HFFc6 (cell line): ENCODE measurements at regions not wholly inside any gene's neighbourhood (a gene's known extent, or its start where the extent isn't known, plus 50 kb on each side); places are given as distances from the start of the nearest gene placed in this dataset.
"Not testable (repeated sequence)": the region's sequence is repeated elsewhere in the genome, so short reads cannot be mapped to it uniquely, and the experiment has no call there.

ENCODE experiments used
- DNase-seq: peaks from one replicate; pipeline ENCODE4 v3.0.0-alpha.2; 2018
- H3K27ac Mint-ChIP-seq: 2 replicates; pipeline ENCODE4 v1.8.0; 2020; ENCODE audit warnings: mild to moderate bottlenecking, mixed read lengths
- H3K27me3 Mint-ChIP-seq: 2 replicates; pipeline ENCODE4 v1.8.0; 2021; ENCODE audit warnings: mild to moderate bottlenecking, moderate library complexity, mixed read lengths; ENCODE audit not compliant: insufficient read depth
- H3K36me3 Mint-ChIP-seq: 2 replicates; pipeline ENCODE4 v1.8.0; 2021; ENCODE audit warnings: low read depth, mixed read lengths
- H3K4me1 Mint-ChIP-seq: 2 replicates; pipeline ENCODE4 v1.8.0; 2020; ENCODE audit warnings: low read depth, mixed read lengths
- H3K4me3 Mint-ChIP-seq: 2 replicates; pipeline ENCODE4 v1.8.0; 2020; ENCODE audit warnings: mild to moderate bottlenecking, moderate library complexity, mixed read lengths
- H3K9me3 Mint-ChIP-seq: 2 replicates; pipeline ENCODE4 v1.8.0; 2020; ENCODE audit warnings: mild to moderate bottlenecking, mixed read lengths
- CTCF ChIP-seq: fragments of 200-600 bp; sonication (generic); IDR thresholded peaks from 2 replicates; pipeline ENCODE4 v1.5.0; 2021; ENCODE audit warnings: antibody characterized with exemption, mild to moderate bottlenecking

DNA sequence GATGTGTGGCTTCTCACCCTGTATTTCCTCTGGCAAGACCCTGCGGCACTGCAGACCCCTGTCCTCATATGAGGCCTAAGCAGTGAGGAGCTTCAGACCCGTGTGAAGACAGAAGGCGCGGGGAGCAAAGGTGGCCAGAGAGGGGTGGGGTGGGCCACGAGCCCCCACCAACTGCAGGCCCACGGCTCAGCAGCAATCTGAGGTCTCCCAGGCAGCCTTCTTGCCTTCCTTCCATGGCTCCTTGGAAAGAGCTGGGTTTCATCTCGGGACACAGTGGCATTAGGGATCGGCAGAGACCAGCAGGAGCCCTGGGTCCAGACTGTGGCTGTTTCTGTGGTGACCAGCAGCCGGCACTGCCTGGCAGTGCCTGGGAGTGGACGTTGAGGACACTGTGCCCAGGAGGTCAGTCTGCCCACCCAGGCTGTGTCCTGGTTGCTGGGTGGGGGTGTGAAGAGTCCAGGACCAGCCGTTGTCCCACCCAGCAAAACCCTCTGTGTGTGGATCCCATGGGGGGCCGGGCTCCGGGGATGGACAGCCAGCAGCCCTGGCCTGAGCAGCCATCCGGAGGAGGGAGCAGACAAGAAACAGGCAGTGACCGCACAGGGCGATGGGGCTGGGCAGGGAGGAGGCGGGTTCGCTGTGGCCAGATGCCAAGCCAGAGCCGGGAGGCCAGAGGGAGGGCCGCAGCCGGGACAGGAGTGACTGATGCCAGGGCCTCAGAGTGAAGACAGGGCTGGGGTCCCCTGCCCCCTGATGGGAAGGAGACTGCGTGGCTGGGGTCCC lies 73.8 kb downstream of the RRM2 start:
- no peak for DNase-seq
- no peak for TF ChIP-seq CTCF
- Mint-ChIP-seq H3K36me3 (no peaks in the 10 kb centered on the region), H3K4me3 (no peak overlapping the region), H3K27me3 (peaks cover 5% of the 10 kb centered on the region; the same call in 1 of the 2 replicates), H3K4me1 (peaks cover 10% of the 10 kb centered on the region), H3K9me3 (no peaks in the 10 kb centered on the region), H3K27ac (no peak overlapping the region)

- Mint-ChIP-seq H3K27ac (no peak overlapping the region), H3K36me3 (no peaks in the 10 kb centered on the region), H3K27me3 (peaks cover 5% of the 10 kb centered on the region; the same call in 1 of the 2 replicates), H3K9me3 (no peaks in the 10 kb centered on the region; the same call in 1 of the 2 replicates), H3K4me3 (no peak overlapping the region), H3K4me1 (peaks cover 12% of the 10 kb centered on the region)
- TF ChIP-seq CTCF: no peak
- no peak for DNase-seq
These were observed 74.6 kb downstream of the RRM2 start for GRCh38 chr2:10196948-10197696.

DNA sequence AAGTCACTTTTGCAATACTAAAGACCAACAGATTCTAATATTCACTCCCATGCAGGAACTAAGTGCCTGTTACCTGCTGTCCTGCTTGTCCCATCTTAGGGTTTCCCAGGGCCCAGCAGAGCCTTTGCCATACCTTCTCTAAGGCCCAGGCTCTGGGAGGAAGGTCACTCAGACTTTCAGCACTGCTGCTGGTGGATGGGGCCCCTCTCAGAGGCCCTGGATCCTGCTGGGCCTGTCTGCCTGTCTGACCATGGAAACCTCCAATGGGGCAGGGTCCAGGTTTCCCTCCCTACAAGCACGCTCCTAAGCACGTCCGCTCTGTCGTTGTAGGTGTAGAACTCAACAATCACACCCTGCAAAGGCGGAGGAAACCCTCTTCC lies 75.1 kb downstream of the RRM2 start:
- Mint-ChIP-seq H3K4me1 (peaks cover 16% of the 10 kb centered on the region), H3K27ac (no peak overlapping the region), H3K9me3 (peaks cover 6% of the 10 kb centered on the region; the same call in 1 of the 2 replicates), H3K36me3 (no peaks in the 10 kb centered on the region), H3K4me3 (no peak overlapping the region), H3K27me3 (peaks cover 4% of the 10 kb centered on the region; the same call in 1 of the 2 replicates)
- no peak for TF ChIP-seq CTCF
- no peak for DNase-seq

DNA sequence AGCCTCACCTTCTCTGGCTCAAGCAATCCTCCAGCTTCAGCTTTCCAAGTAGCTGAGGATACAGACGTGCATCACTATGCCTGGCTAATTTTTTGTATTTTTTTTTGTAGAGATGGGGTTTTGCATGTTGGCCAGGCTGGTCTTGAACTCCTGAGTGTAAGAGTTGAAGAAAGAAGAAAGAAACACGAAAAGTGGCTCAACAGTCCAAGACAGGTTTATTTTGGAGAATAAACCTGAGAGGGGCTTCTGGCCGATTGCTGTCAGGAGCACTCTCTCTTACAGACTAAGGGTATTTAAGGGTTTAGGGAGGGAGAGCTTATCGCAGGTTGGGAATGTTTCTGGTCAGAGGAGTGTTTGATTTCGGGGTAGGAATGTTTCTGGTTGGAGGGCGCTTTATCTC lies 75.9 kb downstream of the RRM2 start:
- not testable (repeated sequence) for H3K27me3 Mint-ChIP-seq, H3K27ac Mint-ChIP-seq, DNase-seq, H3K4me3 Mint-ChIP-seq, H3K36me3 Mint-ChIP-seq, H3K9me3 Mint-ChIP-seq
- H3K4me1 Mint-ChIP-seq: peaks cover 15% of the 10 kb centered on the region

GRCh38 chr2:10201201-10201600 lies 78.7 kb downstream of the RRM2 start:
- no peak overlapping the region for H3K4me3 Mint-ChIP-seq
- no peak for DNase-seq
- H3K4me1 Mint-ChIP-seq: peaks cover 19% of the 10 kb centered on the region
- peaks cover 9% of the 10 kb centered on the region; the same call in 1 of the 2 replicates for H3K9me3 Mint-ChIP-seq
- no peak overlapping the region for H3K27ac Mint-ChIP-seq
- H3K36me3 Mint-ChIP-seq: no peaks in the 10 kb centered on the region
- TF ChIP-seq CTCF: no peak
- H3K27me3 Mint-ChIP-seq: no peaks in the 10 kb centered on the region; the same call in 1 of the 2 replicates

DNA sequence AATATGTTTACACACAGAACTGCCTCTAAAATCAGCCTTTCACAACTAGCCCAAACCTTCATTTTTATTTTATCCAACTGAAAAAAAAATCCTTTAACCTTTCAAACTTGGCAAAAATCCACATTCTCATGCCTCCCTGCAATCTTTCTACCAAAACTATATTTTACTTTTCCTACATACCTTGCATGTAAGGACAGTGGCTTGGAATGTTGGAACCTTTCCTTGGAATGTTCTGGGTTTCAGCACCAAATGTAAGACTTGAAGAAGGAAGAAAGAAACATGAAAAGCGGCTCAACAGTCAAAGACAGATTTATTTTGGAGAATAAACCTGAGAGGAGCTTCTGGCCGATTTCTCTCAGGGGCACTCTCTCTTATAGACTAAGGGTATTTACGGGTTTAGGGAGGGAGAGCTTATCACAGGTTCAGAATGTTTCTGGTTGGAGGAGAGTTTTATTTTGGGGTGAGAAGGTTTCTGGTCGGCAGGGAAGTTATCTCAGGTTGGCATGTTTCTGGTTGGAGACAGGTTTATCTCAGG lies 79.7 kb downstream of the RRM2 start:
- DNase-seq: no peak
- TF ChIP-seq CTCF: no peak
- Mint-ChIP-seq H3K27ac (no peak overlapping the region), H3K9me3 (peaks cover 9% of the 10 kb centered on the region; the same call in 1 of the 2 replicates), H3K36me3 (no peaks in the 10 kb centered on the region), H3K4me3 (no peak overlapping the region), H3K4me1 (peaks cover 19% of the 10 kb centered on the region), H3K27me3 (peaks cover 2% of the 10 kb centered on the region; the same call in 1 of the 2 replicates)
